Stimulated activated naive CD4-positive, alpha-beta T cell treated with Interleukin-2 at 50 U/mL for 16 hours (primary cell): ENCODE measurements at regions not wholly inside any gene's neighbourhood (a gene's known extent, or its start where the extent isn't known, plus 50 kb on each side); places are given as distances from the start of the nearest gene placed in this dataset.
"Not testable (repeated sequence)": the region's sequence is repeated elsewhere in the genome, so short reads cannot be mapped to it uniquely, and the experiment has no call there.

Source experiments
- DNase-seq: peaks from one replicate; lab custom pipeline; 2025; lab: John Stamatoyannopoulos, UW

- DNase-seq = no peak
Measured at GRCh38 chr2:125224830-125225229, 1199.7 kb downstream of the CNTNAP5 start.

DNA sequence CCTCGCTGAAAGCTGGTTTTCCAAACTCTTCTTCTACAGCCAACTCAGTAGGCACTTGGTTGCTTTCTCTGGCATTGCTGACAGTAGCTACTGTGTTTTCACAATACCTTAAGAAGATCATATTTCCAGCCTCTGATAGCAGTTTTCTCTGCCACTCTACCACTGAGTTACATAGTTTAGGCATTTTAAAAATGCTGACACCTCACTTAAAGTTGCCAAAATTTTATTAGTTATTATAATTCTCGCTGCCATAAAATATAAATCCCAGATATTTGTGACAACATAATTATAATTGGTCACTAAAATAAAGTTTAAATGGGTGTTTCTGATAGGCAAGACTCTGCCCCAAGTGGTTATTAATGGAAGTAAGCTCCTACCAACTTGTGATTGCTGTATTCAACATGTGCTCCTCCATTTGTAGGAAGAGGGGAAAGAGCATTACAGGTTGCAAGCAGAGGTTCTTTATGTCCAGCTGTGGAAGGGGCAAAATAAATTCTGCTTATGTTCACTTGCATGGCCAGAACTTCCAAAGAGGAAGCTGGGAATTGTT is 1202.8 kb downstream of the CNTNAP5 start:
- DNase-seq = no peak

DNA sequence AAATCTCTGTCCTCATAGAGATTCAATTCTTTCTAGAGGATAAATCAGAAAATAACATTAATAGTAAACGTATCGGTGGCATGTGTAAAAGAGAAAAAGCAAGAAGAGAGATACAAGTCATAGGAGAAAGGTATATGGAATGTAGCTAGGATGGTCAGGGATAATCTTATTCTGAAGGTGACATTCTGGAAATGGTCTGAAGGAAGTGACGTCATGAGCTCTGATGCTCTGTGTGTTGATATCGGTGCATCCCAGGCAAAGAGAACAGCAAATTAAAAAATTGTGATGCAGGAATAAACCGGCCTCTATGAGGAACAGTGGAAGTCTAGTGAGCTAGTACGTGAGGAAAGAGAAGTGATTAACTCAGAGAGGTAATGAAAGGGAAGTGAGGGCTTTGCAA is 1215.8 kb downstream of the CNTNAP5 start:
- DNase-seq = no peak

- DNase-seq = no peak
Measured at GRCh38 chr2:125243074-125243473, 1218.0 kb downstream of the CNTNAP5 start.

DNA sequence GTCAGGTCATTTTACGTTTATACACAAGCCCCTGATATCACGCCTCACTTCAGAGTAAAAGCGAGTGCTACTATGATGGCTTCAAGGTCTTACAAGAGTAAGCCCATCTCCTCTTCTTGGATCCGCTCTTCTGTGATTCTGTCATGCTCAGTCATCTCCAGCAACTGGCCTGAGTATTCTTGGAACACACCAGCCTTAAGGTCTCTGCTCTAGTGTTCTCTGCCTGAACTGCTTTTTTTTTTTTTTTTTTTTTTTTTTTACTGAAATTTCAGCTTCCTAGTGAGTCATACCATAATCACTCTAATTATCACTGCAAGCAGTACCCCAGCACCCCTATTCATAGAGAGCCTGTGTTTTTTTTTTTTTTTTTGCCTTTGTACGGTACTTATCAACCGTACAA is 1228.9 kb downstream of the CNTNAP5 start:
- DNase-seq = no peak

DNA sequence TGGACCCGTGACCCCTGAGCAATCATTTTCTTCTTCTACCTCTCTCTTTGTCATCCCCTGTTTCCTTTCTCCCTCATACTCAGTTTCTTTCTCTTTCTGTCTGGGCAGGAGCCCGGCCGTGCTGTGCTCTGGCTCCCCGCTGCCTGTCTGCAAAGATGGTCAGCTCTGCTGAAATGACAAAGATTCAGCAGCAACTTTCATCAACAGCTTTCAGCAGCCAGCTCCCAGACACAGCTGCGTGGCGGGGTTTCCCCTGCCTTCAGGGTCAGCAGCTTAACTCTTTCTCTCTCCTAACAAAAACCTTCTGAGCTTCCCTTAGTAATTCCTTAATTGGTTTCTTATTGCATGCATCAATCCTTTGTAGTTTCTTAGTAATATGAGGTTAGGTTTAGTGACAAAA is 1234.4 kb downstream of the CNTNAP5 start:
- DNase-seq = no peak

DNA sequence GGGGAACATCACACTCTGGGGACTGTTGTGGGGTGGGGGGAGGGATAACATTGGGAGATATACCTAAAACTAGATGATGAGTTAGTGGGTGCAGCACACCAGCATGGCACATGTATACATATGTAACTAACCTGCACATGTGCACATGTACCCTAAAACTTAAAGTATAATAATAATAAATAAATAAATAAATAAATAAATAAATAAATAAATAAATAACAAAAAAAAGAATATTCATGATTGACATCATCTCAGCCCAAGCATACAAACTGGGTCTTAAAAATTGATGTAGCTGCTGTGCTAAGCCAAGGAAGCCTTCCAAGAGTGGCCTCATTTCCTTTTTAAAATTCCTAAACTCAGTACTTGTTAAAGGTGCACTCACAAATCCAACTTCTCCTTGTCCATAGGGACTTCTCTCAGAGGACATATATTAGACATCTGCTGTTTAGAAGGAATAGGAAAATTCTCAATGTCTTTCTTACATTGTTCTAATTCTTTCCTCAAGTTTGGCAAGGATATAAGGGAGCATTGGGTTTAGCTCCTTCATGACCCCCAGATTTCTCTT is 1235.4 kb downstream of the CNTNAP5 start:
- not testable (repeated sequence) for DNase-seq

- no peak for DNase-seq
Measured at GRCh38 chr2:125264453-125264852, 1239.4 kb downstream of the CNTNAP5 start.

DNA sequence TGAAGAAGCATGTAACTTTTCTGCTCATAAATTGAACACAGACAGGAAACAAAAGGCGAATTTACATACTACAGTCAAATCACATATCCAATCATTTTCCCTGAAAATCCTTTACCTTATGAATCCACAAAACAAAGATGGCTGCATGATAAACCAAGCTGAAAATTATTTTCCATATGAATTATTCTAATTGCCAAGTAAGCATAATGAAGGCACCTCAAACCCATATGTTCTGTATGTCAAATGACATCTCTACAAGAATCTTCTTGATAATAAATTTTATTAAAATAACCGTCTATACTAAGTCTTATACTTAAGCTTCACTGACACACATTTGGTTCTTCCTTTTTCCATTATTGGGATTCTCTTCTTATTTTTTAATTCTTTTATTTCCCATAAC is 1242.6 kb downstream of the CNTNAP5 start:
- no peak for DNase-seq

- no peak for DNase-seq
Measured at GRCh38 chr2:125272651-125273050, 1247.6 kb downstream of the CNTNAP5 start.

GRCh38 chr2:125274718-125275117 is 1249.6 kb downstream of the CNTNAP5 start:
- DNase-seq = no peak

DNA sequence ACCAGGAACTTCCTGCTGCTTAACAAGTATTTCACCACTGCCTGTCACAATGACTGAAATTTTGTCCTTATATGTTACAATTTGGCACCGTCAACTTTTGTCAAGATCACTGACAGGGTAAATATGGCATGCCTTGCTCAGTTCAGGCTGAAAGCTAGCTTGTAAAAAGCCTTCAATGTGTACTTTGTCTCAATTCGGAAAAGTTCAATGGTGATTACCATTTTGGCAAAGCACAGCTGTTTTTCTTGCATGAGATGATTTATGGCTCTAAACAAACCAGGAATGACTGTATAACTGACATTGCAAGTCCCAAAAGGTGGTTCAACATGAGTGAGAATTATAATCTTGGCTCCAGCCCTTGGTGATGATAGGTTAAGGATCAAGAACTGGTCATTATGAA is 1255.2 kb downstream of the CNTNAP5 start:
- DNase-seq = no peak

- no peak for DNase-seq
Measured at GRCh38 chr2:125281242-125281641, 1256.2 kb downstream of the CNTNAP5 start.

DNA sequence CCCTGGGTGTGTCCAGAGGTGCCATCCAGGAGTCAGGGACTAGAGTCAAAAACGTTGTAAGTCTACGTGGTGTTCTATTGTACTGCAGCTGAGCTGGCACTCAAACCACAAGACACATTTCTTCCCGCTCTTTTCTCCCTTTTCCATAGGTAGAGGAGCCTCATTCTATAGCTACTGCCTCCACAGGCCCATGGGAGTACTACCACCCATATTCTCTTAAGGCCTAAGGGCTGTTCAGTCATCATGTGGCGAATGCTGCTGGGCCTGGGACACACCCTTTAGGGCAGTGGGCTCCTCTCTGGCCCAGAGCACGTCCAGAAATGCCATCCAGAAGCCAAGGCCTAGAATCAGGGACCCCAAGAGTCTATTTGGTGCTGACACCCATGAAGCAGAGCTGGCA is 1271.7 kb downstream of the CNTNAP5 start:
- DNase-seq = no peak

DNA sequence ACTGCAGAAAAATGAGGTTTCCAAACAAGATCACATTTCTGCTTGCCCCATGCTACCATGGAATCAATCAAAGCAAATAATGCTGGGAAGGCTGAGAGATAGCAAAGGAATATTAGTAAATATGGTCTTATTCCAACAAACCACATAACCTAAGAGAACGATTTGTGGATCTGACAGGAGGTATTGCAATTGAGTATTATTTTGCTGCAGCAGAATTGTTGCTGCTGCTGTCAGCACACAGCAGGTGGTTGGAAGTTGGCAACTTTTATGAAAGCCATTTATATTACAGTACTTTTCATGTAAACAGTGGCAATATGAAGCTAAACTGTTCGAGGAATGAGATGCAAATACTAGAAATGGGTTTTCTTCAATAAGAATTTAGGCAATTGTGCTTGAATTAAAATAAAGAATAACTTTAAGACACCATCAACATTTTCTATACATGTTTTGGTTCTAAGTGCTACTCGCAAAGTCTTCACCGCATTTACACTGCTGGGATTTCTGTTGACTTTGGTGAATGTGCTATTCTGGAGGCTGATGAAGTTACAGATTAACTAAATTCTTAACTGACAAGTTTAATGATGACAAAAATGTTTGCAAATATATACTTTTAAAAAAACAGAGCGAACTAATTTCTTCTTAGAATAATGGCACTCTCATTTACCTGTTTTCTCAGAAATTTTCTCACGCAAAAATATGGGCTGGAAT is 1285.7 kb downstream of the CNTNAP5 start:
- DNase-seq = no peak

DNA sequence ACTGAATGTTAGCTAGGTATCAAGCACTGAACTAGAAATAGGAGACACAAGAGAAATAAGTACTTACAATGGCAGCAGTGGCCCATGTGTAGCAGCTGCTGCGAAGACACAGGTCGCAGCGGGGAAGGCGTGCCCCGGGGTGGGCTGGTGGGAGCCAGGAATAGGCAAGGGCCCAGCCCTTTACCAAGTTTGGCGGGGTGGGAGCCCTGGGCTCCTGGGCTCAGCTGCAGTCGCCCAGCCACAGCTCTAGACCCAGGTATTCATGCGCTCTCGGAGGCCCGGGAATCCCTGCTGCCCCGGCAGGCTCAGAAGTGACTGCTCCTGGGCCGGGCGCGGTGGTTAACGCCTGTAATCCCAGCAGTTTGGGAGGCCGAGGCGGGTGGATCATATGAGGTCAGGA is 1287.3 kb downstream of the CNTNAP5 start:
- no peak for DNase-seq

DNA sequence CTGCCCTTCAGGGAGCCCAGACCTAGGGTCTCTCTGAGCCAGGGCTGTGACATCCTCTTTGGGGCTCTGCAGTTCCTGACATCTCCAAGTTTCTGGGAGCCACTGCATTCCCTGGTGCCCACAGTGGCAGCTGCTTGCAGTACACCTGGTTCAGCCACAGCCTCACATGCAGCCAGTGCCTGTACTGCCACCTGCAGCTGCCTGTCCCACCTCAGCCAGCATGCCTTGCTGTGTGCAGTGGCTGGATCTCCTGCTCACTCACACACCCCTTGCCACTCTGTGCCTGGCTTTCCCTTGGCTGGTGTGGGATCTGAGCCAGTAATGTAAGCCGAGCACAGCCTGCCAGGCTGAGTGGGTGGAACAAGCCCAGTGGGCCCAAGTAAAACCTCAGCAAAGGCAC is 1288.7 kb downstream of the CNTNAP5 start:
- DNase-seq = no peak

GRCh38 chr2:125318740-125319139 is 1293.7 kb downstream of the CNTNAP5 start:
- DNase-seq = no peak

DNA sequence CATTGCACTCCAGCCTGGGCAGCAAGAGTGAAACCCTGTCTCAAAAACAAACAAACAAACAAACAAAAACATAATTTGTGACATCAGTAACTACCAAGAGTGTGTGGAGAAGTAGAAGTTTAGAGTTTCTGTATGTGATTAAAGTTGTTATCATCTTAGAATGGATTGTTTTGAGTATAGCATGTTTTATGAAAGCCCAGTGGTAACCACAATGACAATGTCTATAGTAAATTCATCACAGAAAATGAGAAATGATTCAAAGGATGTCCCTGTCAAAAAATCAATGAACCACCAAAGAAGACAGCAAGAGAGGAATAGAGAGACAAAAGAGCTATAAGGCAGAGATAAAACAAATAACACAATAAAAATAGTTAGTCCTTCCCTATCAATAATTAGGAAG is 1299.2 kb downstream of the CNTNAP5 start:
- no peak for DNase-seq

GRCh38 chr2:125330133-125330532 is 1305.0 kb downstream of the CNTNAP5 start:
- DNase-seq = no peak

DNA sequence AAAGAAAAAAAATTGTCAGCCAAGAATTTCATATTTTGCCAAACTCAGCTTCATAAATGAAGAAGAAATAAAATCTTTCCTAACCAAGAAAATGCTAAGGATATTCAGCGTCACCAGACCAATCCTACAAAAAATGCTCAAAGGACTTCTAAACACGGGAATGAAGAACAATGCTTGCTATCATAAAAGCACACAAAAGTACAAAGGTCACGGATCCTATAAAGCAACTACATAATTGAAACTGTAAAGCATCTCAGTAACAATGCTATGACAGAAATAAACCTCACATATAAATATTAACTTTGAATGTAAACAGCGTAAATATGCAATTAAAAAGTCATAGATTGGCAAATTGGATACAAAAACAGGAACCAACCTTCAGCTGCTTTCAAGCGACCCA is 1314.6 kb upstream of the GYPC start:
- DNase-seq = no peak

DNA sequence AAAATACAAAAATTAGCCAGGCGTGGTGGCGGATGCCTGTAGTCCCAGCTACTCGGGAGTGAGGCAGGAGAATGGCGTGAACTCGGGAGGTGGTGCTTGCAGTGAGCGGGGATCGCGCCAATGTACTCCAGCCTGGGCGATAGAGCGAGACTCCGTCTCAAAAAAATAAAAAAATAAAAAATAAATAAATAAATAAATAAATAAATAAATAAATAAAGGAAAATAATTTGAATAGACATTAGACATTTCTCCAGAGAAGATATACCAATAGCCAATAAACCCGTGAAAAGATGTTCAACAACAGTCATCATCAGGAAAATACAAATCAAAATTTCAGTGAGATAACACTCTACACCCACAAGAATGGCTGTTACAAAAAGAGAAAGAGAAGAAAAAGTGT is 1302.4 kb upstream of the GYPC start:
- not testable (repeated sequence) for DNase-seq

- no peak for DNase-seq
Measured at GRCh38 chr2:125364192-125364983, 1291.6 kb upstream of the GYPC start.
